Muscle layer of colon (tissue), 2 donors: ENCODE measurements at regions not wholly inside any gene's neighbourhood (a gene's known extent, or its start where the extent isn't known, plus 50 kb on each side); places are given as distances from the start of the nearest gene placed in this dataset.

Experiments used
- H3K27ac ChIP-seq: one replicate; pipeline ENCODE4 v1.7.0; 2013; ENCODE audit warnings: low read depth, mild to moderate bottlenecking, low read length, moderate library complexity
- H3K27me3 ChIP-seq, 2 donors: one replicate each; pipeline ENCODE4 v1.7.0; 2013; ENCODE audit warnings: low read length in 2 of 2, mild to moderate bottlenecking in 2 of 2; ENCODE audit not compliant: insufficient read depth in 2 of 2, control insufficient read depth in 1 of 2
- H3K36me3 ChIP-seq: one replicate; pipeline ENCODE4 v1.7.0; 2013; ENCODE audit warnings: mild to moderate bottlenecking, low read length; ENCODE audit not compliant: insufficient read depth
- H3K4me1 ChIP-seq: one replicate; pipeline ENCODE4 v1.7.0; 2013; ENCODE audit warnings: mild to moderate bottlenecking, low read length; ENCODE audit not compliant: insufficient read depth
- H3K4me3 ChIP-seq, 2 donors: one replicate each; pipeline ENCODE4 v1.7.0; 2013; ENCODE audit warnings: low read length in 2 of 2, low read depth in 1 of 2, mild to moderate bottlenecking in 1 of 2, moderate library complexity in 1 of 2
- H3K9ac ChIP-seq: one replicate; pipeline ENCODE4 v1.7.0; 2013; ENCODE audit warnings: low read length
- H3K9me3 ChIP-seq: one replicate; pipeline ENCODE4 v1.7.0; 2013; ENCODE audit warnings: mild to moderate bottlenecking, low read length
- donor health status: abdominal sarcoma.
- donor health status: Adenocarcinoma of cecum.

- H3K4me1 ChIP-seq = no peaks in the 10 kb centered on the region
- H3K9ac ChIP-seq = no peak overlapping the region
- H3K4me3 ChIP-seq = no peak overlapping the region
- no peak overlapping the region for H3K27ac ChIP-seq
- H3K36me3 ChIP-seq = no peaks in the 10 kb centered on the region
- H3K9me3 ChIP-seq = no peaks in the 10 kb centered on the region
- no peaks in the 10 kb centered on the region for H3K27me3 ChIP-seq
Measured at GRCh38 chr12:67508830-67509229, 139.7 kb upstream of the DYRK2 start.

GRCh38 chr12:67509666-67510386 is 138.7 kb upstream of the DYRK2 start:
- Histone ChIP-seq H3K9me3 (no peaks in the 10 kb centered on the region), H3K4me3 (no peak overlapping the region), H3K27ac (no peak overlapping the region), H3K36me3 (no peaks in the 10 kb centered on the region), H3K9ac (no peak overlapping the region), H3K4me1 (peaks cover 1% of the 10 kb centered on the region), H3K27me3 (no peaks in the 10 kb centered on the region)

- Histone ChIP-seq H3K9me3 (no peaks in the 10 kb centered on the region), H3K4me1 (peaks cover 18% of the 10 kb centered on the region), H3K27me3 (no peaks in the 10 kb centered on the region), H3K27ac (no peak overlapping the region), H3K4me3 (no peak overlapping the region), H3K9ac (no peak overlapping the region), H3K36me3 (no peaks in the 10 kb centered on the region)
Measured at GRCh38 chr12:67512061-67512460, 136.5 kb upstream of the DYRK2 start.

GRCh38 chr12:67514502-67514901 is 134.0 kb upstream of the DYRK2 start:
- no peak overlapping the region for H3K9ac ChIP-seq
- no peak overlapping the region for H3K27ac ChIP-seq
- H3K4me3 ChIP-seq = no peak overlapping the region
- H3K27me3 ChIP-seq = no peaks in the 10 kb centered on the region
- H3K4me1 ChIP-seq = peaks cover 19% of the 10 kb centered on the region
- H3K9me3 ChIP-seq = no peaks in the 10 kb centered on the region
- no peaks in the 10 kb centered on the region for H3K36me3 ChIP-seq

GRCh38 chr12:67515679-67516340 is 132.7 kb upstream of the DYRK2 start:
- H3K36me3 ChIP-seq = no peaks in the 10 kb centered on the region
- H3K27ac ChIP-seq = no peak overlapping the region
- H3K9me3 ChIP-seq = no peaks in the 10 kb centered on the region
- H3K27me3 ChIP-seq = no peaks in the 10 kb centered on the region
- no peak overlapping the region for H3K4me3 ChIP-seq
- no peak overlapping the region for H3K9ac ChIP-seq
- peaks cover 19% of the 10 kb centered on the region for H3K4me1 ChIP-seq

GRCh38 chr12:67517181-67517887 is 131.2 kb upstream of the DYRK2 start:
- no peak overlapping the region for H3K9ac ChIP-seq
- peak overlapping the region; percentile 10 to 43 for H3K4me3 ChIP-seq
- H3K27ac ChIP-seq = no peak overlapping the region
- peaks cover 19% of the 10 kb centered on the region for H3K4me1 ChIP-seq
- H3K36me3 ChIP-seq = no peaks in the 10 kb centered on the region
- no peaks in the 10 kb centered on the region for H3K27me3 ChIP-seq
- H3K9me3 ChIP-seq = no peaks in the 10 kb centered on the region

- peaks cover 19% of the 10 kb centered on the region for H3K4me1 ChIP-seq
- H3K27me3 ChIP-seq = no peaks in the 10 kb centered on the region
Measured at GRCh38 chr12:67519484-67520433, 128.8 kb upstream of the DYRK2 start.

GRCh38 chr12:67520606-67521005 is 127.9 kb upstream of the DYRK2 start:
- no peak overlapping the region for H3K4me3 ChIP-seq
- H3K27ac ChIP-seq = no peak overlapping the region
- H3K9ac ChIP-seq = no peak overlapping the region
- no peaks in the 10 kb centered on the region for H3K27me3 ChIP-seq
- H3K4me1 ChIP-seq = peaks cover 10% of the 10 kb centered on the region
- no peaks in the 10 kb centered on the region for H3K36me3 ChIP-seq
- H3K9me3 ChIP-seq = no peaks in the 10 kb centered on the region

More at GRCh38 chr12:67519484-67520433, 128.8 kb upstream of the DYRK2 start:
- Histone ChIP-seq H3K27ac (no peak overlapping the region), H3K9me3 (no peaks in the 10 kb centered on the region), H3K9ac (no peak overlapping the region), H3K4me3 (no peak overlapping the region), H3K36me3 (no peaks in the 10 kb centered on the region)

- H3K27ac ChIP-seq = no peak overlapping the region
- no peaks in the 10 kb centered on the region for H3K27me3 ChIP-seq
- no peaks in the 10 kb centered on the region for H3K36me3 ChIP-seq
- no peak overlapping the region for H3K9ac ChIP-seq
- H3K4me1 ChIP-seq = no peaks in the 10 kb centered on the region
- H3K9me3 ChIP-seq = no peaks in the 10 kb centered on the region
- H3K4me3 ChIP-seq = no peak overlapping the region
Measured at GRCh38 chr12:67522222-67522621, 126.3 kb upstream of the DYRK2 start.

GRCh38 chr12:67523538-67523937 is 125.0 kb upstream of the DYRK2 start:
- no peaks in the 10 kb centered on the region for H3K36me3 ChIP-seq
- no peaks in the 10 kb centered on the region for H3K4me1 ChIP-seq
- H3K27me3 ChIP-seq = no peaks in the 10 kb centered on the region
- H3K9ac ChIP-seq = no peak overlapping the region
- no peak overlapping the region for H3K4me3 ChIP-seq
- no peaks in the 10 kb centered on the region for H3K9me3 ChIP-seq
- no peak overlapping the region for H3K27ac ChIP-seq
